ENCODE measurements at regions not wholly inside any gene's neighbourhood (a gene's known extent, or its start where the extent isn't known, plus 50 kb on each side); places are given as distances from the start of the nearest gene placed in this dataset.

- no peak for TF ChIP-seq ZFX (IDR thresholded peaks at IDR 0.05)
- TF ChIP-seq, protein P1, sequence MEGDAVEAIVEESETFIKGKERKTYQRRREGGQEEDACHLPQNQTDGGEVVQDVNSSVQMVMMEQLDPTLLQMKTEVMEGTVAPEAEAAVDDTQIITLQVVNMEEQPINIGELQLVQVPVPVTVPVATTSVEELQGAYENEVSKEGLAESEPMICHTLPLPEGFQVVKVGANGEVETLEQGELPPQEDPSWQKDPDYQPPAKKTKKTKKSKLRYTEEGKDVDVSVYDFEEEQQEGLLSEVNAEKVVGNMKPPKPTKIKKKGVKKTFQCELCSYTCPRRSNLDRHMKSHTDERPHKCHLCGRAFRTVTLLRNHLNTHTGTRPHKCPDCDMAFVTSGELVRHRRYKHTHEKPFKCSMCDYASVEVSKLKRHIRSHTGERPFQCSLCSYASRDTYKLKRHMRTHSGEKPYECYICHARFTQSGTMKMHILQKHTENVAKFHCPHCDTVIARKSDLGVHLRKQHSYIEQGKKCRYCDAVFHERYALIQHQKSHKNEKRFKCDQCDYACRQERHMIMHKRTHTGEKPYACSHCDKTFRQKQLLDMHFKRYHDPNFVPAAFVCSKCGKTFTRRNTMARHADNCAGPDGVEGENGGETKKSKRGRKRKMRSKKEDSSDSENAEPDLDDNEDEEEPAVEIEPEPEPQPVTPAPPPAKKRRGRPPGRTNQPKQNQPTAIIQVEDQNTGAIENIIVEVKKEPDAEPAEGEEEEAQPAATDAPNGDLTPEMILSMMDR (conservative IDR thresholded peaks at IDR 0.05): no peak
Observed at GRCh38 chr17:54771409-54771915, 129.2 kb upstream of the TOM1L1 start.

DNA sequence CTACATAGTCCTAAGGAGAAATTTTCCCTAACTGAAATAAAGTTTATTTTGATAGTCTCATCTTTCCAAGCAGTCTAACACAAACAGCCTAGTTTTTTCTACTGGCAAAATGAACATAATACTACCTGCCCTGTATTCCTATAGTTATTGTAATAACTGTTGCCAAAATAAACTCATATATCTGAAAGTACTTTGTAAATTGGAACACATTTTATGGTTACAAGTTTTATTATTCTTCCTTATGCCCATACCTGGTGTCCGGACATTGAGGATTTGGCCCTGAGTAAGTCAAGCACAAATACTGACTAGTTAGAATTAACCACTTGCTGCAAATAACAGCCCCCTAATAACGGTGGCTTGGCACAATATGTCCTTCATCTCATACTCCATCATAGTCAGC is 120.4 kb upstream of the TOM1L1 start:
- no peak overlapping the region for H3K27ac ChIP-seq
- TF ChIP-seq, protein P1 (conservative IDR thresholded peaks at IDR 0.05): no peak
- no peak for TF ChIP-seq ZFX (IDR thresholded peaks at IDR 0.05)

More at GRCh38 chr17:54771409-54771915, 129.2 kb upstream of the TOM1L1 start:
- H3K27ac ChIP-seq: no peak overlapping the region

DNA sequence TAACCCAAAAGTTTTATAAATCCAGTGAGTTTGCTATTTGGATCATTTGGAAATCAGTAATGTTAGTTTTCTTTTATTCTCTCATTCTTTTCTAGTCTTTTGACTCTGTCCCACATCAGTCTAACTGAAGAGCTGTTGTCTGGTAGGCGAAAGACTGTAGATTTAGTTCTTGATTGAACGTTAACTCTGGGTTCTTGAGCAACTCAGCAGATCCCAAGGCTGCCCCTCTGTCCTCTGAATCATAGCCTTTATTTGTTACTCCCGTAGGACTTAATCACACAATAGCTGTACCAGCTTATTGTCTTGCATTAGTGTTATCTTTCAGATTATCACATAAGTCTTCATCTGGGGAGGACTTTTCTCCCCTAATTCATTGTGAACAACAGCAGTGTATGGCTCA is 119.3 kb upstream of the TOM1L1 start:
- TF ChIP-seq ZFX (IDR thresholded peaks at IDR 0.05): no peak
- TF ChIP-seq, protein P1 (conservative IDR thresholded peaks at IDR 0.05): no peak
- H3K27ac ChIP-seq: no peak overlapping the region

DNA sequence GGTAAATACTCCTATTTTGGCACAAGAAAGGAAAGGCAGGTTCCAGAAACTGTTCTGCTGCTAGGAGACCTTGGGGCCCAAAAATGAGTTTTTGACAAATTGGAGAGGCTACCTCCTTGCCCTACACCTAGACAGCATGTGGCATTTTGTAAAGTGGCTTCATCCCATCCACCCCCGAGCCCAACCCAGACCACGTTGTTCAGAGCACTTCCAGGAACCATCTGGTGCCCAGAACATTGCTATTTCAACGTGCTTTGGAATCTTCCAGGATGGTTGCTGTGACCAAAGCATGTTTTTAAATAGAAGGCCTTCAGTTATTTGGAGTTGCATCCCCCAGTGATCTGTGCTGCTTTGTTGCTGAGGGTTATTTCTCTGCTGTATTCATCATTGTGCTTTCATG is 116.3 kb upstream of the TOM1L1 start:
- no peak overlapping the region for H3K27ac ChIP-seq
- no peak for TF ChIP-seq ZFX (IDR thresholded peaks at IDR 0.05)
- TF ChIP-seq, protein P1 (conservative IDR thresholded peaks at IDR 0.05): no peak

DNA sequence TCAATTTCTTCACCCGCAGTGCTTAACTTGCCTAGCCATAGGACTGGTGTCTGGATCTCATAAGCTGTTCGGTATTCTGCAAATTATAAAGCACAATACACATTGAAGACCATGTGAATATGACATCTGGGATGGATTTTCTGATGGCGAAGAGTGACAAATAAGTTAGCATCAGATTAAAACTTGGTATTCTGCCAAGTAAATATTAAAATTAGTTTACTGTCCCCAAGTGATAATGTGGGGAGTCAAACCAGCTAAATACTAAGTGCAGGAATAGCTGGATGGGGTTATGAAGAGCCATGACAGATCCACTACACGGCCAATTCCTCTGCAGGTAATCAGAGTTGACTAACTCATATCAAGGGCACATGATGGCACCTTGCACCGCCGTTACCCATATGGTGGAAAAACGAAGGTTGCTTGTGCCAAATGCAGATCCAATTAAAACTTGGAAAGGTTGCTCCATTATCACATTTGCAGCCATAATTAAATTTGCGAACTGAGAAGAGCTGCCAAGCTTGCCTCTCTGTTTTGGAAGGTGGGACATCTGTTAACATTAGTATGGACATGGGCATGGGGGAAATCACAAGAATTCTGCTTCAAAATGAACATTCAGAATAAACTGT is 114.9 kb upstream of the TOM1L1 start:
- no peak overlapping the region for H3K27ac ChIP-seq
- no peak for TF ChIP-seq ZFX (IDR thresholded peaks at IDR 0.05)
- TF ChIP-seq, protein P1 (conservative IDR thresholded peaks at IDR 0.05): no peak

- no peak for TF ChIP-seq ZFX (IDR thresholded peaks at IDR 0.05)
- TF ChIP-seq, protein P1 (conservative IDR thresholded peaks at IDR 0.05): no peak
- H3K27ac ChIP-seq: no peak overlapping the region
Observed at GRCh38 chr17:54789101-54789880, 111.4 kb upstream of the TOM1L1 start.

DNA sequence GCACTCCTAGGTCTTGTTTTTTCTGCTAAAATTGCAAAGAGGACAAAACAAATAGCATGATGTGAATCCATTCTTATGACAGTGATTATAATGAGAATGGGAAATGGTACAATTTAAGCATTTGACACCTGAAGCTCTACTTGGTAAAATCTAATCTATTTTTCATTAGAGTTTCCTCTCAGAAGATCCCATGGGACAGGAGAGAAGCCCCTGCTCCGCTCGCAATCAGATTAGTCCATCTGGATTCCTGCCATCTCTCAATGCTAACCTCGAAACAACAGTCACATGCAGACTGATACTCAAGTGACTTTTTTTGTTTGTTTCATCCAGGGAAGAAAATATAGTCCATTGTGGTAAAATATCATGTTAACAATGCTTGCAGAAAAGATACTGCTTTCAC is 107.4 kb upstream of the TOM1L1 start:
- TF ChIP-seq, protein P1 (conservative IDR thresholded peaks at IDR 0.05): no peak

More for the DNA sequence above, 107.4 kb upstream of the TOM1L1 start:
- no peak overlapping the region for H3K27ac ChIP-seq

Data from C4-2B (cell line).